ENCODE measurements at regions not wholly inside any gene's neighbourhood (a gene's known extent, or its start where the extent isn't known, plus 50 kb on each side); places are given as distances from the start of the nearest gene placed in this dataset.

DNA sequence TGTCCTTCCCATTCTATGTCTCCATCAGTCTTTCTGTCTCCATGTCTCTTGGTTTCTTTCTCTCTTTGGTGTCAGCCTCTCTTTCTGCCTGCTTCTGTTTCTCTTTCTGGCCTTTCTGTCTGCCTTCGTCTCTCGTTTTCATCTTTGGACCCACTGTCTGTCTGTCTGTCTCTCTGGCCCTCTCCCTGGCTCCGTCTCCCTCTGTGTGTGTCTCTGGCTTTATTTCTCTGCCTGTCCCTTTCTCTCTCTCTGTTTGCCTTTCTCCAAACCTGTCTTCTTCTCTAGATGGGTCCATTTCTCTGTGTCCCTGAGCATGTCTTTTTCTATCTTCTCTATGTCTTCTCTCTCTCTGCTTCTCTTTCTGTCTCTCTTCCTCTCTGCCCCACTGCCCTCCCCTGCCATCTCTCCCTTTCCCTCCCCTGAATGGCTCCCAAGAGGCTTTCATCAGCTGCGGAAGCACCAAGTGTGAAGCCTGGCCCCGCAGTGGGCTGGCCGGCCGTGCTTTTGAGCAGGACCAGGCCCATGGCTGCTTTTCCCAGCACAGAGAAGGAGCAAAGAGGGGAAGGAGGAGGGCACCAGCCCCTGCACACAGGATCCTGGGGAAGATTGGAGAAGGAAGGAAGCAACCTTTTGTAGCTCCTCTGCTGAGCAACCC is 57.4 kb downstream of the PJA1 start:
- TF ChIP-seq, protein P1, sequence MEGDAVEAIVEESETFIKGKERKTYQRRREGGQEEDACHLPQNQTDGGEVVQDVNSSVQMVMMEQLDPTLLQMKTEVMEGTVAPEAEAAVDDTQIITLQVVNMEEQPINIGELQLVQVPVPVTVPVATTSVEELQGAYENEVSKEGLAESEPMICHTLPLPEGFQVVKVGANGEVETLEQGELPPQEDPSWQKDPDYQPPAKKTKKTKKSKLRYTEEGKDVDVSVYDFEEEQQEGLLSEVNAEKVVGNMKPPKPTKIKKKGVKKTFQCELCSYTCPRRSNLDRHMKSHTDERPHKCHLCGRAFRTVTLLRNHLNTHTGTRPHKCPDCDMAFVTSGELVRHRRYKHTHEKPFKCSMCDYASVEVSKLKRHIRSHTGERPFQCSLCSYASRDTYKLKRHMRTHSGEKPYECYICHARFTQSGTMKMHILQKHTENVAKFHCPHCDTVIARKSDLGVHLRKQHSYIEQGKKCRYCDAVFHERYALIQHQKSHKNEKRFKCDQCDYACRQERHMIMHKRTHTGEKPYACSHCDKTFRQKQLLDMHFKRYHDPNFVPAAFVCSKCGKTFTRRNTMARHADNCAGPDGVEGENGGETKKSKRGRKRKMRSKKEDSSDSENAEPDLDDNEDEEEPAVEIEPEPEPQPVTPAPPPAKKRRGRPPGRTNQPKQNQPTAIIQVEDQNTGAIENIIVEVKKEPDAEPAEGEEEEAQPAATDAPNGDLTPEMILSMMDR (IDR thresholded peaks at IDR 0.05; ENCODE audit: low read length): no peak
- TF ChIP-seq EZH2phosphoT487 (IDR thresholded peaks at IDR 0.05; ENCODE audit: low read length): no peak

All from MM.1S (cell line).